SIG-M5 treated with dmso at 0.1 percent for 504 hours (cell line): ENCODE measurements at regions not wholly inside any gene's neighbourhood (a gene's known extent, or its start where the extent isn't known, plus 50 kb on each side); places are given as distances from the start of the nearest gene placed in this dataset.

Experiments used
- DNase-seq: peaks from one replicate; lab custom pipeline; 2025; ENCODE audit not compliant: unreplicated experiment; lab: John Stamatoyannopoulos, UW

- DNase-seq: no peak
Observed at GRCh38 chr9:84573083-84573482, 96.4 kb upstream of the NTRK2 start.

GRCh38 chr9:84575705-84576104, 93.8 kb upstream of the NTRK2 start:
- DNase-seq: no peak

- no peak for DNase-seq
Observed at GRCh38 chr9:84583866-84584265, 85.7 kb upstream of the NTRK2 start.

GRCh38 chr9:84586662-84587061, 82.9 kb upstream of the NTRK2 start:
- no peak for DNase-seq

DNA sequence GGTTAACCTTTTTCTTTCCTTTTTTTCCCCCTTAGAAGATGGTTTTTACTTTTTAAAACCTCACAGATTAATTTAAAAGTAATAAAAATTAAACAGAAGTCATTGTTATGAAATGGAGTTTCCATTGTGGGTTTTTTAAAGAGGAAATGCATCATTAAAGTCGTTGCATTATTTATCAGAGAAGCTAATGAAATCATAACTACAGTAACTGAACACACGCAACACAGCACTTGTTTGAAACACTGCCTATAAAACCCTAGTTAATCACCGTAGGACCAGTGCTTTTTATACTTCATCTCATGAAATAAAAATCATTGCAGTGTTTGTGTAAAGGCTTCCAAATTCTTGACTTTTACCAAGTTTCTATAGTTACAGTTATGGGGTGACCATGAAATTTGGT, 82.4 kb upstream of the NTRK2 start:
- DNase-seq: no peak

GRCh38 chr9:84589542-84589941, 80.0 kb upstream of the NTRK2 start:
- no peak for DNase-seq

GRCh38 chr9:84590706-84591105, 78.8 kb upstream of the NTRK2 start:
- no peak for DNase-seq

- no peak for DNase-seq
Observed at GRCh38 chr9:84592918-84593317, 76.6 kb upstream of the NTRK2 start.

DNA sequence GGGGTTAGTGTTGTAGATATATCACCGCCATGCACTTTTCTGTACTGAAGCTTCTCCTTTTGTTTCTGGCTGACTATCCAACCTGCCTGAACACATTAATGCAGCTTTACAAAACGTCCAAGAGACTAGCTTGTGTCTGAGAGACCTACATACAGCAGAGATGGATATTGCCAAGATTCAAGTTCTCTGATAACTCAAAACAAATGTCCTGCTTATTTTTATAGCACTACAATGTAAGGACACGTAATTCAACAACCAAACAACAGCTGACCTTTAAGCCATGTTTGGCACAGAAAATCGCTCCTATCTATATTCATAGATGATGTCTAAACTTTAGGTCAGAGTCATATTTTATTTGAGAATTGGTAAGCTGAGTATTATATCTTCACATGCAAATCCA, 76.2 kb upstream of the NTRK2 start:
- DNase-seq: no peak

- DNase-seq: peak; percentile 69
Observed at GRCh38 chr9:84597131-84597530, 72.4 kb upstream of the NTRK2 start.

DNA sequence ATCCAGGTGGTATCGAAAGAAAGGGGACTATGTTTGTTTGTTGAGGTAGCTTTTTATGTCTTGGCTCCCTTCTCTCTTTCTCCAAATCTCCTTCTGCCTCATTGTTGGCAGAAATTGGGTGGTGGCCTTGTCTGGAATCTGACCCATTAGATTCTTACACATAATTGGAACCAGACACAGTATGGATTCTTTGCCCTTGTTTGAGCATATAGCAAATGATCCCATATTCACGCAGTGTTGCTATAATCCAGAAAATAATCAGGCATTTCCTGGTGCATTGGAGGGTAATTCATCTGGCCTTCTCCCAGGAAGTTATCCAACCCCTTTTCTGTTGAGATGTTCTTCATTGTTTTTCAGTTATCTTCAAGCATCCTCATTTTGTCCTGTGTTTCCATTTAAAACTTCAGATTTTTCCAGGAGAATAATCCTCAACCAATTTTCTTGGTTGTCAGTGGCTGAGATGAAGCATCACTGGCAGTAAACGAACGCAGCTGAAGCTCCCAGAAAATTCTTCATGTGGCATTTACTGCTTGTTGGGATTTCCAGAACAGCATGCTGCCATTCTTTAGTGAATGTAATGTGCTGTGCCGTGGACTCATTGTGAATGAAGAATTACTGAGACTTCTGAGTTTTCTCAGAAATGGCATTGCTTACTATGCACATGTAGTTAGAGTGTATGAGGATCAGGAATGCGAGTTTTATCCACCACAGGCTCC, 70.5 kb upstream of the NTRK2 start:
- DNase-seq: no peak

GRCh38 chr9:84600739-84601138, 68.8 kb upstream of the NTRK2 start:
- no peak for DNase-seq

GRCh38 chr9:84604223-84604622, 65.3 kb upstream of the NTRK2 start:
- no peak for DNase-seq

- no peak for DNase-seq
Observed at GRCh38 chr9:84609779-84610178, 59.8 kb upstream of the NTRK2 start.

- no peak for DNase-seq
Observed at GRCh38 chr9:84613431-84613830, 56.1 kb upstream of the NTRK2 start.

GRCh38 chr9:84615544-84615943, 54.0 kb upstream of the NTRK2 start:
- DNase-seq: peak; percentile 3

- no peak for DNase-seq
Observed at GRCh38 chr9:84617411-84618029, 52.0 kb upstream of the NTRK2 start.
